Globus pallidus (tissue), 1 donor: ENCODE measurements at regions not wholly inside any gene's neighbourhood (a gene's known extent, or its start where the extent isn't known, plus 50 kb on each side); places are given as distances from the start of the nearest gene placed in this dataset.

Experiments
- DNase-seq: peaks from one replicate; pipeline ENCODE4 v3.0.0-alpha.2; 2015; ENCODE audit warnings: low spot score

DNA sequence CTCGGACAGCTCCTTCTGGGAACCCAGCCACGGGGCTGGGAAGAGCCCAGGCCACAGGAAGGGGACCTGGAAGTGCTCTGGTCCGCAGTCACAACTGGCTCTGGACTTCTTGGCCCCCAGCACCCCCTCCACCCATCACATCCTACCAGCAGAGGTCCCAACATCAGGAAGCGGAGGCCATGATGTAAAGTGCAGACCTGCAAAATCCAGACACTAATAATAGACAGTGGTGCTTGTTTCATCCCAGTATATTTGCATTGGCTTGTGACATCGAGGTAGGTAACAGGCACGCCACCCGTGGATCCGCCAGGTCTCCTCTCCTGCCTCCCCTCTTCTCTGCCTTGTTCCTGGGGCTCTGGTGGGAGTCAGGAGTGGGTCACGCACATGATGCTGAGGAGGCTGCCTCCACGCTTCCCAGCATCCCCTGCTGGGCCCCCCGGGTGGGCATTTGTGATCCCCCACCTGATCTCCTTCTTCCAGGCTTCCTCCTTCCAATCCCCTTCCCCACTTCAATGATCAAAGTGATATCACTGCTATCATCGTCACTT lies 1454.0 kb downstream of the BRD1 start:
- DNase-seq, result no peak

DNA sequence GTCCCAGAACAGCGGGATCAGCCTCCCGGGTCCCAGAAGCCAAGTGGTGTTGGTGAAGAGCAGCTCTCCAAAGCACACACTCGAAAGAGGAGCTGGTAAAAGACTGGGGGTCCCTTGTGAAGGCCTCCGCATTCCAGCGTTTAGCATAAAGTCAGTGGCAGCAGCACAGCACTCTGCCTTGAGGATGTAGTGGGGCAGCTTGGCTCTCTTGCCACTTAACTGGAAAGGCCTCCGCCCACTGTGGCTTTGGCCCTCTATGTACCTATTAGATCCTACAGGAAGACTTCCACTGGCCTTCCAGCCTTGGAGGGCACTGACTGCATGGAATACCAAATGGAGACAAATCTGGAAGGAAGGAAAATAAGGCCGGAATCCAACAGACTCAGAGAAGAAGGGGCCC lies 1455.3 kb downstream of the BRD1 start:
- no peak for DNase-seq

DNA sequence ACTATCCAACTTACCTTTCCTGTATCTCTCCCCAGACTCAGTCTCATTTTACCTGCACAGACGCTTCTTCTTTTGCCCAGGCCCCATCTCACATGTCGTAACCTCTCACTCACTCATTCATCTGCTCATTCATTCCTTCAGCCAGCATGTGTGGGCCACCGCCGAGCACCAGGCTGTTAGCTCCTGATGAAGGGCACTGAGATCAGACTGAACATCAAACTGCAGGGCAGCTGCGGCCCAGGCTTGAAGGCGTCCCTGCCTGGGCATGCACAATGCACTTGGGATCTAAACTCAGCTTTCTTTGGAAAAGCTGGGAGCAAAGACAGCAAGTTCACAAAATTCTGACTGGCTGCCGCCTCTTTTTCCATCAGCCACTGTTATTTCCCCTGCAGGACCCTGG lies 1456.3 kb downstream of the BRD1 start:
- DNase-seq, result no peak

DNA sequence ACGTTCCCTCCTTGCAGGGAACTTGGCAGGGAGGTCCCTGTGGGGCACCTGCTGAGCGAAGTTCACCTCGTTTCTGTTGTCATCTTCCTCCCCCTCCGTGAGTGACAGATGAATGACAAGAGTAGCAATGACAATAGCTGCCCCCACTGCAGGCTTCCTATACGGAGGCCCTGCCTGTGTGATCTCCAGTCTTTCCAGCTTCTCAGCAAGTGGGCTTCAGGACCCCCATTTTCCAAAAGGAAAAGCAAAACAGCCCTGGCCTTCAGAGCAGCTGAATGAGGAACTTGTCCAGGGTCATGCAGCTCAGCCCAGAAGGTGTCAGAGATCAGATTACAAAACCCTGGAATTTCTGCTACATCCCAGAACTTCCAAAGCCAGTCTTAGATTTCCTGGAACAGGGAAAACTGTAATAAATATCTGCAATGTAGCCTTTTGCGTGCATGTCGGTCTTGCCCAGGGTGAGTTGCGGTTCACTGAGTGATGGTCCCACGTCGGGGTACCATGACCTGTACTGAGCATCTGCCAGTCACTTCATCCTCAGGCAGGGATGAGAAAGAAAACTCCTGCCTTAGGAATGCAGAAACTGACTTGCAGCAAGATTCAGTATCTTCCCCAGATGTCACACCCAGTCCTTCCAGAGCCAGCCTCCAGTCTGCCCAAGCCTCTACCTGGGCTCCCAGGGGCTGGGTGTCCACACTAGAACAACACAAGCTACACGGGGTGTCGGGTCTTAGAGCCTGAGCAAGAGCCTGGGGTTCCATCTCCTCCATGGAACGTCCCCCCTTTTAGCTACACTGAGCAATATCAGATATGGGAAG lies 1457.0 kb downstream of the BRD1 start:
- DNase-seq, result no peak

DNA sequence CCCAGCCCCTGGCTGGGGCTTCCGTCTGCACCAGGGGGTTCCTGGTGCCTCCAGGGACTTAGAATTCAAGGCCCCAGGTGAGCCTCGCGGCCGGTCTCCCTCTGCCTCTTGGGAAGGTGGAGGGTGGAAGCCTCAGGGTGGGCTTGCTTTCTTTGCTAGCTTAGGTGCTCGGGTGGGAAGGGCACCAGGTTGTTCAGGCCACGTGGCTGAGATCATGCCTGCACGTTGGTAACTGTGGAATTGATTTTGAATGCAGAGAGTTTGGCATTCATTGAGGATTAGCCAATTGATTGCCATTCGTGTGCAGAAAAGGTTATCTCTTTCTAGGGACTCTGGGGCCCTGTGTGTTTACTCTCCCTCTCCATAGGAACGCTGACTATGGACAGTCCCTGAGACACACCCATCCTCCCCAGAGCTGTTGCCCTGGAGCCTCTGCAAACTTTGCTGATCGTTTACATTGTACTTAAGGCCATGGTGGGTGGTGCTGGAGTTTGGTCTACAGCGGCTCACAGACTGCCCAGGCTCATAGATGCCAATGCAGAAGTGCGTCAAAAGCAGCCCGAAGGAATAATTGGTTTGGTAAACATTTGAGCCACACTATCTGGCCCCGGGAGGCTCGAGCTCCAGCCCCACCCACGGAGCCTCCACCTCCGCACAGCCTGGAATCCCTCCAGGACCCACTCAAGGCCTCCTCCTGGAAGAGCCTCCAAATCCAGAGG lies 1457.7 kb downstream of the BRD1 start:
- no peak for DNase-seq

DNA sequence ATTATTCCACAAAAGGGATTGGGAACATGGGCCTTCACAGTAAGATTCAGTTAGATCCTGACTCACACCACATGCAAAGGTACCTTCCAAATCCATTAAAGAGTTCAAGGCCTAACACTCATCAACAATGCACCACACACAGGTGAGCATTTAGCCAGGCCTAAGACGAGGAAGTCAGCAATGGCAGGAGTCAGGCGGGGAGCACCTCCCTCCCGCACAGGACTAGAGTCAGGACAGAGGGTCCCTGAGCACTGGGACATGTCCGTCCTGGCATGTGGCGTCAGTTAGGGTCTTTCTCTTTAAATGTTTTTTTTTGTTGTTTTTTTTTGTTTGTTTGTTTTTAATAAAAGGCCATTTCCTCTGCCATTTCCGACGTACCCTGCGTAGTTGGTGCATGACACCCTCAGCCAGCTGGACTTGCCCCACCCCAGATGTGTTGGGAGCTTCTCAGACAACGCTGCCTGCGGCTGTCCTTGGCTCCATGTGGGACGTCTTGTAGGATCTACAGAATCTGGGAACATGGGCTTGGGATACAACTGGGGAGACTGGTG lies 1458.6 kb downstream of the BRD1 start:
- DNase-seq, result no peak

DNA sequence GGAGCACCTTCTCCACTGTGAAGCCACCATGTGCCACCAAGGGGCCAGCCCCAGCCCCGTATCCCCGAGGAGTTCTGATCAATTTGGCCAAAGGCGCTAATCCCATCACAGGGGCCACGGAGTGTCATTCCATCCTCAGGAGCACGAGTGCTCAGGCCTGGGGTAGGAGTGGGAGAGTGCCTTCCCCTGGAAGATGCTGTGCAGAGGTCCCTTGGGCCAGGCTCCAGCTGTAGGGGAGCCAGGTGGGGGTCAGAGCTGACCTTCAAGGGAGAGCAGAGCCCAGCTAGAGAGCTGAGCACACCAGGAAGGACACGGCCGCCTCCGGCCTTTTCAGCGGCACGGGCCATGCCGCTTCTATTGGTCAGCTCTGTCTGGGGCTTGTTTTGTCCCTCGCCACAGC lies 1459.9 kb downstream of the BRD1 start:
- DNase-seq, result no peak

DNA sequence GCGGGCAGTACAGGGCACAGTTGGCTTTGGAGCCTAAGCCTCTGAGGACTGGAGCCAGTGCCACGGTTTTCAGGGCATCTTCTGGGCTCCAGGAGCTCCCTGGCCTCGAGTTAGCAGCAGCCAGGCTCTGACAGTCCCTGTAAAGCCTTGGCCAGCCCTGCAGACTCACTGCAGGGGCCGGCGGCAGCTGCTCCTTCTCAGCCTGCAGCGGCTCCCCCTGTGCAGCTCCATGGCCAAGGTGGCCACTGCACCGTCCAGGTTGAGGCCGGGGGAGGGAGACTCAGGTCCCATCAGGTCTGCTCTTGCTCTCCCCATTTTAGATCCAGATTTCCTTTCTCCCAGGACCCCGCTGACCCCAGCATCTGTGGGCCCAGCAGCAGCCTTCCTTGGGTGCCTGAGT lies 1461.1 kb downstream of the BRD1 start:
- DNase-seq, result no peak

DNA sequence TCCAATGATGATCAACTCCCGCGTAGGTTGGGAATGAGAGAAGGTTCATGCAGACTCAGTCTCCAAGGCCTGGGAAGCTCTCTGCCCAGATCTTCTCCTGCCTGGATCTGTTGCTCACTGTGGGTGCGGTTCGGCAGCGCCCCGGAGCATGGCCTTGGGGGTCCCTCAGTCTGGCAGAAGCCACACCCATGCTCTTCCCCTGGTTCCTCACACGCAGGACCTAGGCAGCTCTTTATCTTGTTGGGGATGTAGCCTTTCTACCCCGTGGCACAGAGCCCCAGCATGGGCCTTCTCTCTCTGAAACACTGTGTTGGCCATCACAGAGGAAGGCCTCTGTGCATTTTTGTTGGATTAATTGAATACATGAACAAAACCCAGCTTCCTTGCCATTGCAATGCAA lies 1461.6 kb downstream of the BRD1 start:
- DNase-seq, result no peak

DNA sequence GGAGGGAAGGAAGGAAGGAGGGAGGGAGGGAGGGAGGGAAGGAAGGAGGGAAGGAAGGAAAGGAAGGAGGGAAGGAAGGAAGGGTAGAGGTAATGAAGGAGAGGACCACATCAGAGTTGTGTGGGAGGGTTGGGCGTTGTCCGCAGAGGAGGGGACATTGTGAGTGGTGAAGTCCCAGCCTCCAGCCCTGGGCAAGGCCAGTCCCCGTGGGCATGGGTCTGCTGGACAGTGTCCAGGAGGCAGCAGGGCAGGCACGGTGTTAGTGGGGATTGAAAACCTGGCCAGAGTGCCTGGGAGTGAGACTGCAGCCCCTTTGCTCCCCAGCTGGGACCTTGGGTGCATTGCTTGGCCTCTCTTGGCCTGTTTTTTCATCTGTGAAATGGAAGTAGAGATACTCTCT lies 1462.3 kb downstream of the BRD1 start:
- DNase-seq, result no peak

DNA sequence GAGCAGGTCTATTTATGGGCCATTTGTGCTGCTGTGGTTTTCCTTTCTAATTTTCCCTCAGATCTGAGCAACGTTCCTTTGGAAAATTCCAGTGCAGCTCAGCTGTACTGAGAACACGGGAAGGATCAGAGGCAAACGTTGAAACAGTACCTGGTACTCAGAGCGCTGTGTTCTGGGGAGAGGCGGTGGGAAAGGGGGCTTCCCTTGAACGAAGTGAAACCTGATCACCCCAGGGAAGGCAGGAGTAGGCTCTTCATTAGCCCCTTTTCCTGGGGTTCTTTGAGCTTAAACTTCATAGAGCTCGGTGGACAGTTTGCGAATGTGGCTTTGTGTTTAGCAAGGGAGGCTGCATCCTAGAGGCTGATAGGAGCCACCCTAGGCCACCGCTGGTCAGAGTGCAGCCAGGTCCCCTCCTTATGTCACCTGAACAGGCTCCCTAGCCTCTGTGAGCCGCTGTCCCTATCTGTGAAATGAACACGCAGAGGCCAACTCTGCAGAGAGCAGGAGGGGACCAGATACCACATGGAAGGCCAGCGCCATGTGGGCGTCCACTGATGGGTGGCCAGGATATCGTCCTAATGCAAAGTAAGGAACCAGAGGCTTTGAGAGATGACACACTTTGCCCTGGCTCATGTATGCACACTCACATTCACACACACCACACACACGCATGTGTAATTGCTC lies 1464.8 kb downstream of the BRD1 start:
- no peak for DNase-seq

DNA sequence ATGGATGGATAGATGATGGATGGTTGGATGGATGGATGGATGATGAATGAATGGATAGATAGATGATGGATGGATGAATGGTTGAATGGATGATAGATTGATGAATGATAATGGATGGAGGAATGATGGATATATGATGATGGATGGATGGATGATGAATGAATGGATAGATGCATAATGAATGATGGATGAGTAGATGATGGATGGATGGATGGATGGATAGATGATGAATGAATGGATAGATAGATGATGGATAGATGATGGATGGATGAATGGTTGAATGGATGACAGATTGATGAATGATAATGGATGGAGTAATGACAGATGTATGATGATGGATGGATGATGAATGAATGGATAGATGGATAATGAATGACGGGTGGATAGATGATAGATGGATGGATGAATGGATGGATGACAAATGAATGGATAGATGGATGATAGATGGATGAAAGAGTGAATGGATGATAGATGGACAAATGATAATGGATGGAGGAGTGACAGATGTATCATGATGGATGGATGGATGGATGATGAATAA lies 1466.5 kb downstream of the BRD1 start:
- no peak for DNase-seq

DNA sequence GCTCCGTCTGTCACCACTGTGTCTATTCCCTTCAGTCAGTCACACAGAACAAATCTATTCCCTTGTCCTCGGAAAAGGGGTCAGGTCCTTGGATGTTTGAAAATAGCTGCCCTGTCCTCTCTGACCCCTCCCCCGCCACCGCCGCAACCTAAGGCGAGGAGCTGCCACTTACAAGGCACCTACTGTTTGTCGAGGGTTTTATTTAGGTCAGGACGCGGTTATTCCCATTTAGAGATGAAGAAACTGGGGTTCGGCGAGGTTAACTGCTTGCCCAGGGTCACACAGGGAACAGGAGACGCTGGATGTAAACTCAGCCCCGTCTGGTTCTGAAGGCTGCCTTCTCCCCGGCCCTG lies 1468.1 kb downstream of the BRD1 start:
- no peak for DNase-seq

DNA sequence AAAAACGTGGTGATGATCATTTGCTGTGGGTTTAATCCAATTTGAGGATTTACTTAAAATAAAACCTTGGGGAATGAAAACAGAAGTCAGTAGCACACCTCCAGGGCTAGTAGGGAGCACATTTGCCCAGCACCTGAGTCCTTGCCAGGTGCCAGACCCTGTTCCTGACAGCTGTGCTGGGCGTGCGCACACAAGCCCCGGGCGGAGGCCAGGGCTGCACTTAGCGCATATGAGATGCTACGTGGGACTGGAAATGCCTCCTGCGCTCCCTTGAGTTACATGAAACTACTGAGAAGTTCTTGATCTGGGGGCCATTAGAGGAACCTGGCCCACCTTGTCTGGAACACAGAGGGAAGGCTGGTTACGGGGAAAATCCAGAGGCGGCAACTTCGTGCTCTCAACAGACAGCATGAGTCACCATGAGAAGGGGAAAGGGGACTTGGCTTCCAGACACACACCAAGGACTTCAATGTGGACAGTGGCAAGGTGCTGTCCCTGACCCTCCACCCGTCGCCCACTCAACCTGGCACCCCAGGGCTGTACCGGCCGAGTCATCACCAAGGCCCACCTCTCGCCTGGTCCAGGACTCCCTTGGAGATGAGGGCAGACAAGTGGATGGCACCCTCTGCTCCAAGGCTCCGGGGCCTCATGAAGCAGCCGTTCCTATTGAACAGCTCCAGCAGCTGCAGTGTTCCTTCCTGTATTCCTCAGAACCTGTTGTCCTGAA lies 1468.6 kb downstream of the BRD1 start:
- no peak for DNase-seq

DNA sequence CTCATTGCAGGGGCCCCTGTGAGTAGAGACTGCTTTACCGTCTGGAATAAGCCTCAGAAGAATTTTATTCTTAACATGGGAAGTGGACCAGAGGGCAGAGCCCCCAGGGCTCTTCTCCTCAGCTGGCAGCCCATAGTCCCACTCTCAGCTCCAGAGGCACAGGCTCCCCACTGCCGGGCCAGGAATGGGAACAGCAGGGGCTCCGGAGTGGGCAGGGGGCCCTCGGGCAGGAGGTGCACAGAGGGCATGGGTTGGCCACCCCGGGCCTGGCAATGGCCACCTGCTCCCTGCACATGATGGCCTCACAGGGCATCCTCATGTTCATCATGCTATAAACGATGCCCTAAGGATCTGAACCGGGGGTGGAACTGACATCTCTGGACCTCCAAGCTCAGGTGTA lies 1469.7 kb downstream of the BRD1 start:
- DNase-seq, result no peak

DNA sequence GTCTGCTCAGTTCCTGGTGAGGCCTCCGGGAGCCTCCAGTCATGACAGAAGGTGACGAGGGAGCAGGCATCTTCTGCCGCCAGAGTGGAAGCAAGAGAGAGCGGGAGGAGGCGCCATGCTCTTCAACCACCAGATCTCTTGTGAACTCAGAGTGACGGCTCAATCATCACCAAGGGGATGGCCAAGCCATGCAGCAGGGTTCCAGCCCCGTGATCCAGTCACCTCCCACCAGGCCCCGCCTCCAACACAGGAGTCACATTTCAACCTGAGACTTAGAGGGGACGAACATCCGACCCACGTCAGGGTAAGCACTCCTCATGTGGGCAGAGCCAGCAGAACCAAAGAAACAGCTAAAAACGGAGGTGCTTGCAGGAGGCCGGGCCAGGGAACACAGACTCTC lies 1470.5 kb downstream of the BRD1 start:
- DNase-seq, result no peak

DNA sequence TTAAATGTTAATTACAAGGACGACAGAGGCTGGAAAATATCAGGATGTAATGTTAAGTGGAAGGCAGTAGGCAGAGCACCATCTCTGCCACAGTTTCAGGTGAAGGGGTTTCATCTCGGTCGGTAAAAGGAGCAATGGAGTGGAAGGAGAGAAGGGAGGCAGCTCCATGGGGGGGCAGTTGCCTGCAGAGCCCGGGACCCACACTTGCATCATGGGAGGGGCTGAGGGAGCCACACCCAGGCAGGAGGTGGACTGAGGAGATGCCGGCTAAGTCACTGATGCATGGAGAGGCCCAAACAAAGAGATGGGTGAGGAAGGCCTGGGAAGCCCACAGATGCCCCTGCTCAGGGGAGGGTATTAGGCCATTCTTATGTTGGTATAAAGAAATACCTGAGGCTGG lies 1470.9 kb downstream of the BRD1 start:
- no peak for DNase-seq

DNA sequence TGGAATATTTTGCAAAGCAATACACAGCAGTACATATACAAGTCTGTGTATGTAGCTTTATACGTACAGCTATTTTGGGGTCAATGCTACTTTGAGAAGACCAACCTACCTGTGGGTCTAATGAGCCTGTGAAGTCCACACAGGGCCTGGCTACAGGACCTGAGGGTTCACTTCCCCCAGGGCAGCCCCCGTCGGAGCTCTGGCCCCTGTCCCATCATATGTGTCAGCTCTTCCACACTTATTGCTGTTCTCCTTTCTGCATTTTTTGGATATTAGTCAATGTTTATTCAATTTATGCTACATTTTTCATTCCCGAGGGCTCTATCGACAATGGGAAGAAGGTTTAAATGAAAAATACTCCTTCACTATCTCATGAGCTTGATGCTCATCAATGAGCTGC lies 1473.6 kb downstream of the BRD1 start:
- no peak for DNase-seq

DNA sequence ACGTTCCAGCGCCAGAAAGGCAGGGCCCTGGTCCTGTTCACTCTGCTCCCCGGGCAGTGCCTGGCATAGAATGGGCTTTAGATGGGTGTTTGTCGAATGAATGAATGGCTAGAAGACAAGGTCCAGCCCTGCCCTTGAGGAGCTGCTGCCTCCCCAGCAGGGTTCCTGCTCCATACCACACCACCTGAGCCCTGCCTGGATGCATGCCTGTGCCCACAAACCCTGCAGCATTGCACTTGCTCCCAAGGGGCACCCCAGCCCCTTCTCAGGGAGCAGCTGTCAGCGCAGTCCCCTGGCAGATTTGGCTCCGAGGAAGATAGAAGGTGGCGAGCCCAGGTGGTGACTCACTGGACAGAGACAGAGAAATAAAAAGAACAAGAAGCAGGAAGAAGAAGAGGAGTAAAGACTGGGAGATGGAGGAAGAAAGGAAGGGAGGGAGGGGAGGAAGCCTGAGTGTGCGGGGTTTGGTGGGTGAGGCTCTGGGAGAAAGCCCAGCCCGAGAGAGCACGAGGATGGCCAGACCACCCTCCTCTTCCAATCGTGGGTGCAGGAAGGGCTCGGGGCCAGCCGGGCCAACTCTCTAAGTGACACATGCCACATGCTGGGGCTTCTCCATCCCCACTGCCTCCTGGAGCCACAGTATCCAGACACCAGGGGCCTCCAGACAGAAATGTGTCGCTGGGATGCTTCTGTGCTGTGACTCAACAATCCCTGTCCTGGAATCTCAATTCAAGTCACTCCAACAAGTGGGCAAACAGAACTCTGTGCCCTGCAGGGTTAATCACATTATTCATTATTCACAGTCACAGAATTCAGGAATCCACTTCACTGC lies 1474.3 kb downstream of the BRD1 start:
- DNase-seq, result no peak

DNA sequence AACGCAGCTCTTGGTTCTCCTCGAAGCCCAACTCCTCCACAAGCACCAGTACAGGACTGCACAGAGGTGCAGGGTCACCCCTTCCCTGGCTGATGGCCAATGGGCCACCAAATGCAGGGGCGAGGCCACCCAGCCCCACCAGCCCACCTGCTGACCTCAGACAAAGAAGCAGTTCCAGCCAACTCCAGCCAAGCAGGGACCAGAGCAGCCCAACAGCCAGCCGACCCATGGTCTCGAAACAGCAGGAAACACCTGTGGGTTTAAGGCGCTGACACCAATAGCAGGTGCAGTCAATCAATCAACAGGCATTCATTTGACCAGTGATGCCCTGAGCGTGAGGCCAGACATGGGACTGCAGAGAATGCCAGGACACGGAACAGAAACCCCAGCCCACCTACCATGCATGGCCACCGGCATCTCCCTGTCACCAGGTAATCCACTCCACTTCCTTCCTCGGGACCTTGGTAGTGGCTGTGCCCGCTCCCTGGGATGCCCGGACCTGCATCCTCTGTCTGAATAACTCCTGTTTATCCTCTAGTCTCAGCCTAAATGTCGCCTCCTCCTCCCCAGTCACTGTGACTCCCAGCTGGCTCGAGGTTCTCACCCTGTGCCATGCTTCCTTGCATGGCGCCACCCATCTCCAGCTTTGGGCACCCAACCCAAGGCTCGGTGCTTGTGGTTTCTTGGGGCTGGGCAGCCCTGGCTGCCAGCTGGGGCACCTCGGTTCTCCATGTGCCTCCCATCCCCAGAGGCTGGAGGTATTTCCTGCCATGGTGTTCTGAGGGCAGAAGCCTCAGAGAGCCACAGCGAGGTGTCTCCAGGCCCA lies 1475.4 kb downstream of the BRD1 start:
- no peak for DNase-seq
